GM19324 (cell line): ENCODE measurements at regions not wholly inside any gene's neighbourhood (a gene's known extent, or its start where the extent isn't known, plus 50 kb on each side); places are given as distances from the start of the nearest gene placed in this dataset.
"Not testable (repeated sequence)": the region's sequence is repeated elsewhere in the genome, so short reads cannot be mapped to it uniquely, and the experiment has no call there.

Source experiments
- ATAC-seq: cut with Tn5 transposase; IDR thresholded peaks from one replicate; pipeline ENCODE4 v1.9.1; 2021; ENCODE audit warnings: mild to moderate bottlenecking, moderate library complexity; ENCODE audit not compliant: unreplicated experiment, low FRiP score

GRCh38 chr17:30689266-30690000, 135.1 kb downstream of the CRLF3 start:
- ATAC-seq, result not testable (repeated sequence)

GRCh38 chr17:30686538-30687479, 137.7 kb downstream of the CRLF3 start:
- not testable (repeated sequence) for ATAC-seq

- ATAC-seq, result not testable (repeated sequence)
Observed at GRCh38 chr17:30682280-30682679, 142.2 kb downstream of the CRLF3 start.

GRCh38 chr17:30680681-30681080, 143.8 kb downstream of the CRLF3 start:
- ATAC-seq, result not testable (repeated sequence)

- no peak for ATAC-seq
Observed at GRCh38 chr17:30677550-30678249, 146.8 kb downstream of the CRLF3 start.

GRCh38 chr17:30675777-30676492, 148.6 kb downstream of the CRLF3 start:
- ATAC-seq, result not testable (repeated sequence)

- not testable (repeated sequence) for ATAC-seq
Observed at GRCh38 chr17:30669217-30669649, 155.3 kb downstream of the CRLF3 start.

- ATAC-seq, result not testable (repeated sequence)
Observed at GRCh38 chr17:30668360-30669181, 155.9 kb downstream of the CRLF3 start.

GRCh38 chr17:30667657-30668359, 156.7 kb downstream of the CRLF3 start:
- not testable (repeated sequence) for ATAC-seq

- not testable (repeated sequence) for ATAC-seq
Observed at GRCh38 chr17:30666838-30667656, 157.4 kb downstream of the CRLF3 start.

GRCh38 chr17:30663727-30664455, 160.6 kb downstream of the CRLF3 start:
- ATAC-seq, result not testable (repeated sequence)

GRCh38 chr17:30657148-30657547, 167.3 kb downstream of the CRLF3 start:
- ATAC-seq, result not testable (repeated sequence)

GRCh38 chr17:30653038-30653437, 171.5 kb downstream of the CRLF3 start:
- ATAC-seq, result not testable (repeated sequence)

GRCh38 chr17:30650149-30650548, 172.9 kb downstream of the GOSR1 start:
- not testable (repeated sequence) for ATAC-seq

- not testable (repeated sequence) for ATAC-seq
Observed at GRCh38 chr17:30648015-30648620, 170.9 kb downstream of the GOSR1 start.

GRCh38 chr17:30645875-30646274, 168.7 kb downstream of the GOSR1 start:
- not testable (repeated sequence) for ATAC-seq

GRCh38 chr17:30644713-30645112, 167.5 kb downstream of the GOSR1 start:
- ATAC-seq, result not testable (repeated sequence)
